ENCODE measurements at regions not wholly inside any gene's neighbourhood (a gene's known extent, or its start where the extent isn't known, plus 50 kb on each side); places are given as distances from the start of the nearest gene placed in this dataset.

GRCh38 chr15:62775932-62776331 lies 266.6 kb upstream of the TPM1 start:
- TF ChIP-seq CTCF (conservative IDR thresholded peaks at IDR 0.05) (no peak), ZFX (IDR thresholded peaks at IDR 0.05) (no peak)
- H3K27ac ChIP-seq = no peak overlapping the region

DNA sequence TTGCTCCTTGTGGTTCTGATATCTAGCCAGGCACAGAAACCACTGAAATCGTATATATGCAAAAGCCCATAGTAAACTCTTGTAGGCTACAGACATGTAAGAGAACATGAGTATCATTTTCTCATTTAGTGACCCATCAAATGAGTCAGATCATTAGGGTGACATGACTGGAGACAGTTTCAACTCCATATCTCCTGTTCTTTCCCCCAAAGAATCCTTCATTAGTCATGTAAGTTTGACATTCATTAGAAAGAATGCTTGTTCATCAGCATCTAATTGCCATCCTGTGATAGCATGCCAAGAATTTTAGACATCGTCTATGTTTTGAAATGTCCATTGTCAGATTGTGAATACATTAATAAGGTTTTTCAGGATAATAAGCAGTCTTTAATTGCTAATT lies 264.9 kb upstream of the TPM1 start:
- TF ChIP-seq ZFX (IDR thresholded peaks at IDR 0.05) (no peak), CTCF (conservative IDR thresholded peaks at IDR 0.05) (no peak)
- H3K27ac ChIP-seq = no peak overlapping the region

- no peak for TF ChIP-seq CTCF (conservative IDR thresholded peaks at IDR 0.05)
- TF ChIP-seq ZFX (IDR thresholded peaks at IDR 0.05) = no peak
- no peak overlapping the region for H3K27ac ChIP-seq
Measured at GRCh38 chr15:62779036-62779770, 263.3 kb upstream of the TPM1 start.

DNA sequence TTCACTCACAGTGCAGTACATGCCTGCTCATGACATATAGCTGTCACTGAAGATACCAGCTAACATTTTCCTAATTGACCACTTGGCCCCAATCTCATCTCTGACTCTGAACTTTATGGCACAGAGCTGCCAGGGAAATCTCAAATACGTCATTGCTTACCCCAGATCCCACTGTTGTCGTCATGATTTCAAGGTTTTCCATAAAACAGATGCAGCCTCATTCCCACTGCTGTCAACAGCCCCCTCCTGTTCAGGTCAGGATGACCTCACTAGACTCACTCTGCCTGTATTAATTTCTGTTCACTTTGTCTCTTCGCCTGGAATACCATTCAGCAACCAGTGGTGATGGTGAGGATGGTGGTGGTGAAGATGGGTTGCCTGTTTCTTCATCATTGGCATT lies 262.6 kb upstream of the TPM1 start:
- no peak for TF ChIP-seq ZFX (IDR thresholded peaks at IDR 0.05)
- no peak overlapping the region for H3K27ac ChIP-seq

GRCh38 chr15:62781081-62781497 lies 261.5 kb upstream of the TPM1 start:
- H3K27ac ChIP-seq = no peak overlapping the region
- TF ChIP-seq ZFX (IDR thresholded peaks at IDR 0.05) (no peak), CTCF (conservative IDR thresholded peaks at IDR 0.05) (no peak)

DNA sequence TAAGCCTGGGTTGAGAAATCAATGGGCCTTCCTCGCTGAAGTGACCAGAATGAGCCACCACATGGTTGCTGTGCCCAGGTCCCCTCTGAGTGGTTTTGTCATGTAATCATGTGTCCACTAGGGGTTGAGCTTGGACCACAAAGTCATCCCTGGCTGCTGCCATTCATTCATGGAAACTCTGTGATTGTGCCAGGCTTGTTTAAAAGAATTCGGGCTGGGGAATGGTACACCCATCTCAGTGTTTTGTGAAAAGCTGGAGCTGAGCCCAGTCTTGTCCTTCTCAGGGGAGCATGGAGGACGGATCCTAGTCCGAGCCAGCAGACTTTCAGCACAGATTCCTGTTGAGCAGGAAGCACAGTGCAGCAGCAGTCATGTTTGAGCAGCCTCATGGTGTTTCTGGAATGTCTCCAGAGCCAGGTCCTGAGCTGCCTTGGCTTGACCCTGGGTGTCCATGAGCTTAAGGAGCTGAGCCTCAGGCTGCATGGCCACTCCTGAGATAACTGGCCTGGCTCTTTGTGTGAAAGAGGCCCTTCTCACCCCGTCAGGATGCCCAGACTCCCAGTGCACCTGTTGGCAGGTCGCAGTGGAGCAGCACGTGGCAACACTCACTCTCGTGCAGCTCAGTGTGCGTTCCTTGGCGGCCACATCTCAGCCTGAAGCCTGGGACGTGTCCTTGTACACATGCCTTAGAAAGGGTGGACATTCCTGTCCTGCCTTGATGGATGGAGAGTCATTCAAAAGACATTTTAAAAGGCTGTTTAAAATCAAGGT lies 260.3 kb upstream of the TPM1 start:
- peak overlapping the region; percentile 50 for H3K27ac ChIP-seq
- peak; percentile 86 for TF ChIP-seq CTCF (conservative IDR thresholded peaks at IDR 0.05)
- TF ChIP-seq ZFX (IDR thresholded peaks at IDR 0.05) = no peak

GRCh38 chr15:62782896-62783295 lies 259.7 kb upstream of the TPM1 start:
- TF ChIP-seq ZFX (IDR thresholded peaks at IDR 0.05) (no peak), CTCF (conservative IDR thresholded peaks at IDR 0.05) (no peak)
- peak overlapping the region; percentile 50 for H3K27ac ChIP-seq
